ENCODE measurements at regions not wholly inside any gene's neighbourhood (a gene's known extent, or its start where the extent isn't known, plus 50 kb on each side); places are given as distances from the start of the nearest gene placed in this dataset.

GRCh38 chr20:52098186-52098585, 93.4 kb downstream of the ZFP64 start:
- Histone ChIP-seq H3K27me3 (peaks cover 15% of the 10 kb centered on the region), H3K27ac (no peak overlapping the region), H3K4me3 (no peak overlapping the region)

GRCh38 chr20:52096117-52096516, 95.5 kb downstream of the ZFP64 start:
- Histone ChIP-seq H3K27me3 (no peaks in the 10 kb centered on the region), H3K27ac (no peak overlapping the region), H3K9me3 (ENCODE audit: low read depth) (no peaks in the 10 kb centered on the region), H3K36me3 (no peaks in the 10 kb centered on the region), H3K4me1 (ENCODE audit: low read depth) (no peaks in the 10 kb centered on the region), H3K4me3 (no peak overlapping the region)
- no peak for TF ChIP-seq CTCF (IDR thresholded peaks at IDR 0.05; ENCODE audit: low read depth, low read length)
- DNase-seq (ENCODE audit: low read depth in 1 of 2, low spot score in 1 of 2), result no peak

More at GRCh38 chr20:52098186-52098585, 93.4 kb downstream of the ZFP64 start:
- TF ChIP-seq CTCF (IDR thresholded peaks at IDR 0.05; ENCODE audit: low read depth, low read length), result no peak
- no peaks in the 10 kb centered on the region for H3K36me3 ChIP-seq
- no peaks in the 10 kb centered on the region for H3K4me1 ChIP-seq (ENCODE audit: low read depth)
- H3K9me3 ChIP-seq (ENCODE audit: low read depth), result no peaks in the 10 kb centered on the region
- DNase-seq (ENCODE audit: low read depth in 1 of 2, low spot score in 1 of 2), result no peak

- Histone ChIP-seq H3K9me3 (ENCODE audit: low read depth) (no peaks in the 10 kb centered on the region), H3K4me1 (ENCODE audit: low read depth) (no peaks in the 10 kb centered on the region), H3K27me3 (no peaks in the 10 kb centered on the region), H3K4me3 (no peak overlapping the region), H3K27ac (no peak overlapping the region), H3K36me3 (no peaks in the 10 kb centered on the region)
- no peak for TF ChIP-seq CTCF (IDR thresholded peaks at IDR 0.05; ENCODE audit: low read depth, low read length)
- DNase-seq (ENCODE audit: low read depth in 1 of 2, low spot score in 1 of 2), result no peak
Measured at GRCh38 chr20:52094693-52095092, 96.9 kb downstream of the ZFP64 start.

GRCh38 chr20:52093575-52093974, 98.0 kb downstream of the ZFP64 start:
- TF ChIP-seq CTCF (IDR thresholded peaks at IDR 0.05; ENCODE audit: low read depth, low read length), result no peak
- H3K4me3 ChIP-seq, result no peak overlapping the region
- no peaks in the 10 kb centered on the region for H3K36me3 ChIP-seq
- DNase-seq (ENCODE audit: low read depth in 1 of 2, low spot score in 1 of 2), result no peak
- no peaks in the 10 kb centered on the region for H3K4me1 ChIP-seq (ENCODE audit: low read depth)
- no peaks in the 10 kb centered on the region for H3K9me3 ChIP-seq (ENCODE audit: low read depth)
- no peak overlapping the region for H3K27ac ChIP-seq
- no peaks in the 10 kb centered on the region for H3K27me3 ChIP-seq

- H3K9me3 ChIP-seq (ENCODE audit: low read depth), result no peaks in the 10 kb centered on the region
- no peaks in the 10 kb centered on the region for H3K4me1 ChIP-seq (ENCODE audit: low read depth)
- TF ChIP-seq CTCF (IDR thresholded peaks at IDR 0.05; ENCODE audit: low read depth, low read length), result no peak
- no peaks in the 10 kb centered on the region for H3K36me3 ChIP-seq
- H3K27ac ChIP-seq, result no peak overlapping the region
- H3K27me3 ChIP-seq, result no peaks in the 10 kb centered on the region
- no peak for DNase-seq (ENCODE audit: low read depth in 1 of 2, low spot score in 1 of 2)
- no peak overlapping the region for H3K4me3 ChIP-seq
Measured at GRCh38 chr20:52090035-52090434, 101.5 kb downstream of the ZFP64 start.

GRCh38 chr20:52087471-52087870, 104.1 kb downstream of the ZFP64 start:
- no peak overlapping the region for H3K27ac ChIP-seq
- H3K9me3 ChIP-seq (ENCODE audit: low read depth), result no peaks in the 10 kb centered on the region
- no peak for TF ChIP-seq CTCF (IDR thresholded peaks at IDR 0.05; ENCODE audit: low read depth, low read length)
- no peak overlapping the region for H3K4me3 ChIP-seq
- DNase-seq (ENCODE audit: low read depth in 1 of 2, low spot score in 1 of 2), result no peak
- H3K27me3 ChIP-seq, result no peaks in the 10 kb centered on the region
- H3K4me1 ChIP-seq (ENCODE audit: low read depth), result peaks cover 6% of the 10 kb centered on the region
- no peaks in the 10 kb centered on the region for H3K36me3 ChIP-seq

Measured in cardiac muscle cell (in vitro differentiated cells and primary cell).